ENCODE measurements at regions not wholly inside any gene's neighbourhood (a gene's known extent, or its start where the extent isn't known, plus 50 kb on each side); places are given as distances from the start of the nearest gene placed in this dataset.

DNA sequence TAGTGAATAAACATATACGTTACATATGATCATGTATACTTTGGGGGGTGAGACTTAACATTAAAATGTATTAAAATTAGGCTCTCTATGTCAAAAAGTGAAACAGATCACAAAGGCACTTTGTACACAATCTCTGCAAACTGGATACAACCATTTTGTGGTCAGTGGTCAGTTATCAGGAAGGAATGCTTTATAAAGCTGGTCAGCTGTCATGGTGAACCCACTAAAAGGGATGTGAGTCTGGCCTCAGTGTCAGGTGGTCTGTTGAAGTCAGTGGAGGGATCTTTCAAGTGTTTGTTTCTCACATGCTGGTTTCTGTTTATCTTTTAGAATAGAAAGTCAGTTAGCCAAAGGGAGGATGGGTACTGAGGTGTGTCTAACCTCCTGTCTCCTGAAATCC, 875.5 kb upstream of the INTU start (continued):
- TF ChIP-seq, protein P1, sequence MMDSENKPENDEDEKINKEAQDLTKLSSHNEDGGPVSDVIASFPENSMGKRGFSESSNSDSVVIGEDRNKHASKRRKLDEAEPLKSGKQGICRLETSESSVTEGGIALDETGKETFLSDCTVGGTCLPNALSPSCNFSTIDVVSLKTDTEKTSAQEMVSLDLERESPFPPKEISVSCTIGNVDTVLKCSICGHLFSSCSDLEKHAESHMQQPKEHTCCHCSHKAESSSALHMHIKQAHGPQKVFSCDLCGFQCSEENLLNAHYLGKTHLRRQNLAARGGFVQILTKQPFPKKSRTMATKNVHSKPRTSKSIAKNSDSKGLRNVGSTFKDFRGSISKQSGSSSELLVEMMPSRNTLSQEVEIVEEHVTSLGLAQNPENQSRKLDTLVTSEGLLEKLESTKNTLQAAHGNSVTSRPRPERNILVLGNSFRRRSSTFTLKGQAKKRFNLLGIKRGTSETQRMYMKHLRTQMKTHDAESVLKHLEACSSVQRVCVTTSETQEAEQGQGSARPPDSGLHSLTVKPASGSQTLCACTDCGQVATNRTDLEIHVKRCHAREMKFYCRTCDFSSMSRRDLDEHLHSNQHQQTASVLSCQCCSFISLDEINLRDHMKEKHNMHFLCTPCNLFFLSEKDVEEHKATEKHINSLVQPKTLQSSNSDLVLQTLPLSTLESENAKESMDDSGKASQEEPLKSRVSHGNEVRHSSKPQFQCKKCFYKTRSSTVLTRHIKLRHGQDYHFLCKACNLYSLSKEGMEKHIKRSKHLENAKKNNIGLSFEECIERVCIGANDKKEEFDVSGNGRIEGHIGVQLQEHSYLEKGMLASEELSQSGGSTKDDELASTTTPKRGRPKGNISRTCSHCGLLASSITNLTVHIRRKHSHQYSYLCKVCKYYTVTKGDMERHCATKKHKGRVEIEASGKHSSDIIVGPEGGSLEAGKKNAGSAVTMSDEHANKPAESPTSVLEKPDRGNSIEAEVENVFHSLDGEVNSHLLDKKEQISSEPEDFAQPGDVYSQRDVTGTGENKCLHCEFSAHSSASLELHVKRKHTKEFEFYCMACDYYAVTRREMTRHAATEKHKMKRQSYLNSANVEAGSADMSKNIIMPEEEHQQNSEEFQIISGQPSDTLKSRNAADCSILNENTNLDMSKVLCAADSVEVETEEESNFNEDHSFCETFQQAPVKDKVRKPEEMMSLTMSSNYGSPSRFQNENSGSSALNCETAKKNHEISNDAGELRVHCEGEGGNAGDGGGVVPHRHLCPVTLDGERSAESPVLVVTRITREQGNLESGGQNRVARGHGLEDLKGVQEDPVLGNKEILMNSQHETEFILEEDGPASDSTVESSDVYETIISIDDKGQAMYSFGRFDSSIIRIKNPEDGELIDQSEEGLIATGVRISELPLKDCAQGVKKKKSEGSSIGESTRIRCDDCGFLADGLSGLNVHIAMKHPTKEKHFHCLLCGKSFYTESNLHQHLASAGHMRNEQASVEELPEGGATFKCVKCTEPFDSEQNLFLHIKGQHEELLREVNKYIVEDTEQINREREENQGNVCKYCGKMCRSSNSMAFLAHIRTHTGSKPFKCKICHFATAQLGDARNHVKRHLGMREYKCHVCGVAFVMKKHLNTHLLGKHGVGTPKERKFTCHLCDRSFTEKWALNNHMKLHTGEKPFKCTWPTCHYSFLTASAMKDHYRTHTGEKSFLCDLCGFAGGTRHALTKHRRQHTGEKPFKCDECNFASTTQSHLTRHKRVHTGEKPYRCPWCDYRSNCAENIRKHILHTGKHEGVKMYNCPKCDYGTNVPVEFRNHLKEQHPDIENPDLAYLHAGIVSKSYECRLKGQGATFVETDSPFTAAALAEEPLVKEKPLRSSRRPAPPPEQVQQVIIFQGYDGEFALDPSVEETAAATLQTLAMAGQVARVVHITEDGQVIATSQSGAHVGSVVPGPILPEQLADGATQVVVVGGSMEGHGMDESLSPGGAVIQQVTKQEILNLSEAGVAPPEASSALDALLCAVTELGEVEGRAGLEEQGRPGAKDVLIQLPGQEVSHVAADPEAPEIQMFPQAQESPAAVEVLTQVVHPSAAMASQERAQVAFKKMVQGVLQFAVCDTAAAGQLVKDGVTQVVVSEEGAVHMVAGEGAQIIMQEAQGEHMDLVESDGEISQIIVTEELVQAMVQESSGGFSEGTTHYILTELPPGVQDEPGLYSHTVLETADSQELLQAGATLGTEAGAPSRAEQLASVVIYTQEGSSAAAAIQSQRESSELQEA (CRISPR knock-in tag; IDR thresholded peaks at IDR 0.05; ENCODE audit: not compliant biosample characterization): no peak
- TF ChIP-seq ZNF737 (CRISPR knock-in tag; IDR thresholded peaks at IDR 0.05; ENCODE audit: borderline replicate concordance) (no peak), MAZ (IDR thresholded peaks at IDR 0.05; ENCODE audit: borderline replicate concordance, low read depth, low read length) (no peak), MAZ (CRISPR knock-in tag; IDR thresholded peaks at IDR 0.05; ENCODE audit: low read depth) (no peak), ZNF12 (CRISPR knock-in tag; IDR thresholded peaks at IDR 0.05) (no peak), ZNF567 (CRISPR knock-in tag; IDR thresholded peaks at IDR 0.05; ENCODE audit: borderline replicate concordance) (no peak), RAD21 (CRISPR knock-in tag; IDR thresholded peaks at IDR 0.05) (no peak), KDM6A (CRISPR knock-in tag; IDR thresholded peaks at IDR 0.05; ENCODE audit: low read depth) (no peak), SRF (IDR thresholded peaks at IDR 0.05; ENCODE audit: low read depth, low read length) (no peak), ZNF333 (CRISPR knock-in tag; IDR thresholded peaks at IDR 0.05; ENCODE audit: borderline replicate concordance) (no peak), XRCC5 (optimal IDR thresholded peaks at IDR 0.05; ENCODE audit: low read length) (no peak), ZSCAN22 (CRISPR knock-in tag; IDR thresholded peaks at IDR 0.05) (no peak), MXI1 (IDR thresholded peaks at IDR 0.05; ENCODE audit: borderline replicate concordance, low read depth, low read length) (no peak), SIN3A (IDR thresholded peaks at IDR 0.05; ENCODE audit: borderline replicate concordance, low read depth, low read length) (no peak), DNMT1 (CRISPR knock-in tag; IDR thresholded peaks at IDR 0.05) (no peak)
- TF ChIP-seq, protein P2, sequence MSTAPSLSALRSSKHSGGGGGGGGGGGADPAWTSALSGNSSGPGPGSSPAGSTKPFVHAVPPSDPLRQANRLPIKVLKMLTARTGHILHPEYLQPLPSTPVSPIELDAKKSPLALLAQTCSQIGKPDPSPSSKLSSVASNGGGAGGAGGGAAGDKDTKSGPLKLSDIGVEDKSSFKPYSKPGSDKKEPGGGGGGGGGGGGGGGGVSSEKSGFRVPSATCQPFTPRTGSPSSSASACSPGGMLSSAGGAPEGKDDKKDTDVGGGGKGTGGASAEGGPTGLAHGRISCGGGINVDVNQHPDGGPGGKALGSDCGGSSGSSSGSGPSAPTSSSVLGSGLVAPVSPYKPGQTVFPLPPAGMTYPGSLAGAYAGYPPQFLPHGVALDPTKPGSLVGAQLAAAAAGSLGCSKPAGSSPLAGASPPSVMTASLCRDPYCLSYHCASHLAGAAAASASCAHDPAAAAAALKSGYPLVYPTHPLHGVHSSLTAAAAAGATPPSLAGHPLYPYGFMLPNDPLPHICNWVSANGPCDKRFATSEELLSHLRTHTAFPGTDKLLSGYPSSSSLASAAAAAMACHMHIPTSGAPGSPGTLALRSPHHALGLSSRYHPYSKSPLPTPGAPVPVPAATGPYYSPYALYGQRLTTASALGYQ (CRISPR knock-in tag; IDR thresholded peaks at IDR 0.05): no peak
- TF ChIP-seq, protein P3, sequence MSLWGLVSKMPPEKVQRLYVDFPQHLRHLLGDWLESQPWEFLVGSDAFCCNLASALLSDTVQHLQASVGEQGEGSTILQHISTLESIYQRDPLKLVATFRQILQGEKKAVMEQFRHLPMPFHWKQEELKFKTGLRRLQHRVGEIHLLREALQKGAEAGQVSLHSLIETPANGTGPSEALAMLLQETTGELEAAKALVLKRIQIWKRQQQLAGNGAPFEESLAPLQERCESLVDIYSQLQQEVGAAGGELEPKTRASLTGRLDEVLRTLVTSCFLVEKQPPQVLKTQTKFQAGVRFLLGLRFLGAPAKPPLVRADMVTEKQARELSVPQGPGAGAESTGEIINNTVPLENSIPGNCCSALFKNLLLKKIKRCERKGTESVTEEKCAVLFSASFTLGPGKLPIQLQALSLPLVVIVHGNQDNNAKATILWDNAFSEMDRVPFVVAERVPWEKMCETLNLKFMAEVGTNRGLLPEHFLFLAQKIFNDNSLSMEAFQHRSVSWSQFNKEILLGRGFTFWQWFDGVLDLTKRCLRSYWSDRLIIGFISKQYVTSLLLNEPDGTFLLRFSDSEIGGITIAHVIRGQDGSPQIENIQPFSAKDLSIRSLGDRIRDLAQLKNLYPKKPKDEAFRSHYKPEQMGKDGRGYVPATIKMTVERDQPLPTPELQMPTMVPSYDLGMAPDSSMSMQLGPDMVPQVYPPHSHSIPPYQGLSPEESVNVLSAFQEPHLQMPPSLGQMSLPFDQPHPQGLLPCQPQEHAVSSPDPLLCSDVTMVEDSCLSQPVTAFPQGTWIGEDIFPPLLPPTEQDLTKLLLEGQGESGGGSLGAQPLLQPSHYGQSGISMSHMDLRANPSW (CRISPR knock-in tag; IDR thresholded peaks at IDR 0.05; ENCODE audit: borderline replicate concordance): no peak
